ENCODE measurements at regions not wholly inside any gene's neighbourhood (a gene's known extent, or its start where the extent isn't known, plus 50 kb on each side); places are given as distances from the start of the nearest gene placed in this dataset.

- H3K36me3 ChIP-seq (ENCODE audit: low read depth) = no peaks in the 10 kb centered on the region
- peaks cover 4% of the 10 kb centered on the region for H3K9me3 ChIP-seq (ENCODE audit: severe bottlenecking)
- no peak for TF ChIP-seq CTCF (IDR thresholded peaks at IDR 0.05; ENCODE audit: poor library complexity, severe bottlenecking)
- H3K27me3 ChIP-seq (ENCODE audit: insufficient read depth, poor library complexity, severe bottlenecking) = no peaks in the 10 kb centered on the region
- no peak overlapping the region for H3K4me3 ChIP-seq (ENCODE audit: severe bottlenecking)
- DNase-seq (ENCODE audit: low spot score) = no peak
- H3K27ac ChIP-seq (ENCODE audit: poor library complexity, severe bottlenecking) = no peak overlapping the region
- no peak for ATAC-seq (ENCODE audit: low read depth)
- H3K4me1 ChIP-seq (ENCODE audit: insufficient read depth, poor library complexity, severe bottlenecking) = peaks cover 26% of the 10 kb centered on the region
Observed at GRCh38 chr1:55634516-55634915, 419.4 kb upstream of the USP24 start.

- H3K36me3 ChIP-seq (ENCODE audit: low read depth) = no peaks in the 10 kb centered on the region
- peak; percentile 40 for ATAC-seq (ENCODE audit: low read depth)
- peaks cover 4% of the 10 kb centered on the region for H3K9me3 ChIP-seq (ENCODE audit: severe bottlenecking)
- DNase-seq (ENCODE audit: low spot score) = no peak
- H3K4me1 ChIP-seq (ENCODE audit: insufficient read depth, poor library complexity, severe bottlenecking) = peaks cover 26% of the 10 kb centered on the region
- no peaks in the 10 kb centered on the region for H3K27me3 ChIP-seq (ENCODE audit: insufficient read depth, poor library complexity, severe bottlenecking)
- no peak for TF ChIP-seq CTCF (IDR thresholded peaks at IDR 0.05; ENCODE audit: poor library complexity, severe bottlenecking)
- H3K27ac ChIP-seq (ENCODE audit: poor library complexity, severe bottlenecking) = peak overlapping the region; percentile 92
- H3K4me3 ChIP-seq (ENCODE audit: severe bottlenecking) = no peak overlapping the region
Observed at GRCh38 chr1:55632906-55633305, 417.7 kb upstream of the USP24 start.

GRCh38 chr1:55632058-55632457 is 416.9 kb upstream of the USP24 start:
- Histone ChIP-seq H3K27ac (ENCODE audit: poor library complexity, severe bottlenecking) (peak overlapping the region; percentile 92), H3K4me1 (ENCODE audit: insufficient read depth, poor library complexity, severe bottlenecking) (peaks cover 26% of the 10 kb centered on the region), H3K9me3 (ENCODE audit: severe bottlenecking) (peaks cover 4% of the 10 kb centered on the region), H3K27me3 (ENCODE audit: insufficient read depth, poor library complexity, severe bottlenecking) (no peaks in the 10 kb centered on the region), H3K4me3 (ENCODE audit: severe bottlenecking) (no peak overlapping the region), H3K36me3 (ENCODE audit: low read depth) (no peaks in the 10 kb centered on the region)
- TF ChIP-seq CTCF (IDR thresholded peaks at IDR 0.05; ENCODE audit: poor library complexity, severe bottlenecking) = no peak
- DNase-seq (ENCODE audit: low spot score) = no peak
- peak; percentile 88 for ATAC-seq (ENCODE audit: low read depth)

GRCh38 chr1:55631509-55631908 is 416.3 kb upstream of the USP24 start:
- ATAC-seq (ENCODE audit: low read depth) = peak; percentile 21; the same call in 1 of the 3 replicates
- peak overlapping the region; percentile 92 for H3K27ac ChIP-seq (ENCODE audit: poor library complexity, severe bottlenecking)
- H3K9me3 ChIP-seq (ENCODE audit: severe bottlenecking) = peaks cover 4% of the 10 kb centered on the region
- DNase-seq (ENCODE audit: low spot score) = no peak
- no peaks in the 10 kb centered on the region for H3K27me3 ChIP-seq (ENCODE audit: insufficient read depth, poor library complexity, severe bottlenecking)
- H3K4me3 ChIP-seq (ENCODE audit: severe bottlenecking) = no peak overlapping the region
- no peak for TF ChIP-seq CTCF (IDR thresholded peaks at IDR 0.05; ENCODE audit: poor library complexity, severe bottlenecking)
- peaks cover 26% of the 10 kb centered on the region for H3K4me1 ChIP-seq (ENCODE audit: insufficient read depth, poor library complexity, severe bottlenecking)
- H3K36me3 ChIP-seq (ENCODE audit: low read depth) = no peaks in the 10 kb centered on the region

GRCh38 chr1:55626326-55626725 is 411.2 kb upstream of the USP24 start:
- no peak for DNase-seq (ENCODE audit: low spot score)
- no peak overlapping the region for H3K27ac ChIP-seq (ENCODE audit: poor library complexity, severe bottlenecking)
- no peak for TF ChIP-seq CTCF (IDR thresholded peaks at IDR 0.05; ENCODE audit: poor library complexity, severe bottlenecking)
- H3K27me3 ChIP-seq (ENCODE audit: insufficient read depth, poor library complexity, severe bottlenecking) = no peaks in the 10 kb centered on the region
- no peak overlapping the region for H3K4me3 ChIP-seq (ENCODE audit: severe bottlenecking)
- no peak for ATAC-seq (ENCODE audit: low read depth)
- H3K9me3 ChIP-seq (ENCODE audit: severe bottlenecking) = peaks cover 4% of the 10 kb centered on the region
- H3K36me3 ChIP-seq (ENCODE audit: low read depth) = no peaks in the 10 kb centered on the region
- H3K4me1 ChIP-seq (ENCODE audit: insufficient read depth, poor library complexity, severe bottlenecking) = peaks cover 3% of the 10 kb centered on the region

Data from RWPE2 (cell line).